ENCODE measurements at regions not wholly inside any gene's neighbourhood (a gene's known extent, or its start where the extent isn't known, plus 50 kb on each side); places are given as distances from the start of the nearest gene placed in this dataset.

DNA sequence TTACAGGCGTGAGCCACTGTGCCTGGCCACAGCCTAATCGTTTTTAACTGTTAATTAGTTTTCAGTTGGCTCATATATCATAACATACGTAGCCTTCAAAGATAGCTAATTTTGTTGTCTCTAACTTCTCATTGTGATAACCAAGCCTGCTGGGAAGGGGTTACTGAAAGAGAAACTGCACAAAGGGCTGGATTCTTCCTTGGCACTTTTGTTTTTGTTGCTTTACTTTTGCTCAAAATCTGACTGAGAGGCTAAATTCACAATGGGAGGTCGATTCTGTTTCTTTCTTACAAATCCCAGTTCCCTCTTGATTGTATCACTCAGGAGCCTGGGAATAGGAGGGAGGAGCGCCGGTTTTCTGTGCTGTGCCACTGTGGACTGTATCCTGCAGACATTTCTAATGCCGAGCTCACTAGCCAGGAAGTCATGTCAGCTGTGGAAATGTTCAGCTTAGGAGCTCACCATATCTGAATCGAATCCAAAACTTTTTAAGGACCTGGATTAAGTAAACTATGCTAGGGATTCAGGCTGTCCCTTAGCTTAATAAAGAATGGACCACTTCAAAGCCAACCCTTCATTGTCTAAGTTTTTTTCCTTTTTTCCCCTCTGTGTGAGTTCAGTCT lies 120.5 kb upstream of the FAT1 start:
- no peak for TF ChIP-seq ZNF292 (tag by site-specific recombination; IDR thresholded peaks at IDR 0.05; ENCODE audit: borderline replicate concordance, low read depth)
- TF ChIP-seq ZNF350 (tag by site-specific recombination; IDR thresholded peaks at IDR 0.05), result no peak
- TF ChIP-seq TCF7L2 (IDR thresholded peaks at IDR 0.05; ENCODE audit: borderline replicate concordance, low read depth, low read length), result no peak
- TF ChIP-seq ZNF394 (tag by site-specific recombination; IDR thresholded peaks at IDR 0.05; ENCODE audit: borderline replicate concordance), result no peak

Measured in HEK293 (cell line).